Anterior cingulate cortex (tissue), 58 donors: ENCODE measurements at regions not wholly inside any gene's neighbourhood (a gene's known extent, or its start where the extent isn't known, plus 50 kb on each side); places are given as distances from the start of the nearest gene placed in this dataset.
"Not testable (repeated sequence)": the region's sequence is repeated elsewhere in the genome, so short reads cannot be mapped to it uniquely, and the experiment has no call there.

ENCODE experiments used
- DNase-seq, 58 donors: peaks; one replicate each; lab custom pipeline; 2025; lab: John Stamatoyannopoulos, UW

DNA sequence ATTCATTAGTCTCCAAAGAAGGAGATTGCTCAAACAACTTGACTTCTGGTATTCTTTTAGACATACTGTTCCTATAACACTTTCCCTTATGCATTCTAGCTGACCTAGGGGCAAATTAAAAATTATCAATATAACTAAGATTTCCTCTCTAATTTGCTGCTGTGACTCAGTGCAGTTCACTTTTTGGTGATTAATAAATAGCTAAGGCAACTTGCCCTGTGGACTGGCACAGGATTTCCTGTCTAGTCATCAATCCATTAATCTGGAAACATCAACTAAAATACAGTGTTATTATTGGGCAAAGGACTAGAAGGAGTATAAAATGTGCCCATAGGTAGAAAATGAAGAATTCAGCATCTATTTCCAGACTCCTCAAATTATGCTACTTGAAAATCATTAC is 83.5 kb upstream of the SERPINE2 start:
- no peak for DNase-seq

DNA sequence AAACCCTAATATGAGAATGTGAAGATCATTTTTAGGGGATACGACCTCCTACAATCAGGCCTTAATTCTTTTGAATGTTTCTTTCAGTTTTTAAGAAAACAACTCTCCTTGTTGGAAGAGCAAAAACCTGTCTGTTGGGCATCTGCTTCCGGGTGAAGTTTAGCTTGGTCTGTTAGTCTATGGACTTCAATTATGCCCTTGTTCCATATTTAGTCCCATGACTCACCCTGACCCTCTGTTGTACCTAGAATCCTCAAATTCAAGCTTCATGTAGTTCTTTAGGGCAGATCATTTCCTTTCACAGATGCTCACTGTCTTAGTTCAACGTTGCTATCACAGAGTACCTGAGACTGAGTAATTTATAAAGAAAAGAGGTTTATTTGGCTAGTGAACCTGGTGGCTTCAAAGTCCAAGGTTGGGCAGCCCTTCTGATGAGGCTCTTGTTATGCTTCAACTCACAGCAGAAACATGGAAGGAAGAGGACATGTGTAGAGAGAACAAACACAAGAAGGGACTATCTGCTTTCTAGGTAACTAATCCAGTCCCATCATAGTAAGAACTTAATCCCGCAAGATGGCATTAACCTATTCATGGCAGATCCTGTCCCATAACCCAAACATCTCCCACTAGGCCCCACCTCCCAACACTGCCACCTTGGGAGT is 82.5 kb upstream of the SERPINE2 start:
- DNase-seq, result no peak

DNA sequence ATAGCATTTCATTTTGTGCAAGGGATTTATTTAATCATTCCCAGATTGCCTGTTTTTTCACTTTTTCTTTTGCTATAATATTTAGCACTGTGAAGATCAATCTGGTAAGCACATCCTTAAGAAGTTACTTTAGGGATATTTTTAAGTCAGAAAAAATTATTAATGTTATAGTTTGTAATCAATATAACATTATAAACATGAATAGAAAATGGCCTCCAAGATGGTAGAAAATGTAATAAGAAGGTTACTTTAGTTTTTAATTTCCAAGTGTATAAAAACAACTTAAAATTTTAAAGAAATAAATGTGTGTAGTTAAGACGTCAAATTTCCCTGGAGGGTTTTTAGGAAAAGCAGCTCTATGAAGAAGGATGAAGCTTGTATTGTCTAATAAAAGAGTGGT is 81.9 kb upstream of the SERPINE2 start:
- no peak for DNase-seq

DNA sequence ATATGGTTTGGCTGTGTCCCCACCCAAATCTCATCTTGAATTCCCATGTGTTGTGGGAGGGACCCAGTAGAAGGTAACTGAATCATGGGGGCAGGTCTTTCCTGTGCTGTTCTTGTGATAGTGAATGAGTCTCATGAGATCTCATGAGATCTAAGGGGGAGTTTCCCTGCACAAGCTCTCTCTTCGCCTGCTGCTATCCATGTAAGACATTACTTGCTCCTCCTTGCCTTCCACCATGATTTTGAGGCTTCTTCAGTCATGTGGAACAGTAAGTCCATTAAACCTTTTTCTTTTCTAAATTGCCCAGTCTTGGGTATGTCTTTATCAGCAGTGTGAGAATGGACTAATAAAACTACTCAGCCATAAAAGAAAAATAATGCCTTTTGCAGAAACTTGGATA is 80.8 kb upstream of the SERPINE2 start:
- not testable (repeated sequence) for DNase-seq

GRCh38 chr2:224114428-224114827 is 75.3 kb upstream of the SERPINE2 start:
- DNase-seq, result no peak

DNA sequence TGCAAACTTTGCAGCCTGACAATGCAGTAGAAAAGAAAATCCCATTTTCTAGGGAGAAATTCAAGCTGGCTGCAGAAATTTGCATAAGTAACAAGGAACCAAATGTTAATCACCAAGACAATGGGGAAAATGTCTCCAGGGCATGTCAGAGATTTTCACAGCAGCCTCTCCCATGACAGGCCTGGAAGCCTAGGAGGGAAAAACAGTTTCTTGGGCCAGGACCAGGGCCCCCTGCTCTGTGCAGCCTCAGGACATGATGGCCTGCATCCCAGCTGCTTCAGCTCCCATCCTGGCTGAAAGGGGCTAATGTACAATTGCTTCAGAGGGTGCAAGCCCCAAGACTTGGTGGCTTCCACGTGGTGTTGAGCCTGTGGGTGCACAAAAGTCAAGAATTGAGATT is 74.8 kb upstream of the SERPINE2 start:
- not testable (repeated sequence) for DNase-seq

- DNase-seq, result no peak
Observed at GRCh38 chr2:224111576-224111975, 72.5 kb upstream of the SERPINE2 start.

GRCh38 chr2:224110811-224111210 is 71.7 kb upstream of the SERPINE2 start:
- DNase-seq, result no peak

- DNase-seq, result no peak
Observed at GRCh38 chr2:224109751-224110150, 70.7 kb upstream of the SERPINE2 start.

GRCh38 chr2:224106794-224107193 is 67.7 kb upstream of the SERPINE2 start:
- no peak for DNase-seq

GRCh38 chr2:224104668-224105386 is 65.7 kb upstream of the SERPINE2 start:
- DNase-seq, result no peak

DNA sequence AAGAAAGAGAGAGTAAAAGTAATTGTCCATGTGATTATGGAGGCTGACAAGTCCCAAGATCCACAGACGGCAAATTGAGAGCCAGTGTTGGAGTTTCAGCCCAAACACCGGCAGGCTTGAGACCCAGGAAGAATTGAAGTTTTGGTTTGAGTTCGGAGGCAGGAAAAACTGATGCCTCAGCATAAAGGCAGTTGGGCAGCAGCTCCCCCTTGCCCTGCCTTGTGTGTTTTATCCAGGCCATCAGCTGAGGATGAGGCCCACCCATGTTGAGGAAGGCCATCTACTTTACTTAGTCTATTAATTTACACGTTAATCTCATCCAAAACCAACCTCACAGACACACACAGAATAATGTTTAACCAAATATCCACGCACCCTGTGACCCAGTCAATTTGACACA is 64.6 kb upstream of the SERPINE2 start:
- no peak for DNase-seq

- no peak for DNase-seq
Observed at GRCh38 chr2:224102991-224103390, 63.9 kb upstream of the SERPINE2 start.

GRCh38 chr2:224101820-224102630 is 62.9 kb upstream of the SERPINE2 start:
- no peak for DNase-seq

DNA sequence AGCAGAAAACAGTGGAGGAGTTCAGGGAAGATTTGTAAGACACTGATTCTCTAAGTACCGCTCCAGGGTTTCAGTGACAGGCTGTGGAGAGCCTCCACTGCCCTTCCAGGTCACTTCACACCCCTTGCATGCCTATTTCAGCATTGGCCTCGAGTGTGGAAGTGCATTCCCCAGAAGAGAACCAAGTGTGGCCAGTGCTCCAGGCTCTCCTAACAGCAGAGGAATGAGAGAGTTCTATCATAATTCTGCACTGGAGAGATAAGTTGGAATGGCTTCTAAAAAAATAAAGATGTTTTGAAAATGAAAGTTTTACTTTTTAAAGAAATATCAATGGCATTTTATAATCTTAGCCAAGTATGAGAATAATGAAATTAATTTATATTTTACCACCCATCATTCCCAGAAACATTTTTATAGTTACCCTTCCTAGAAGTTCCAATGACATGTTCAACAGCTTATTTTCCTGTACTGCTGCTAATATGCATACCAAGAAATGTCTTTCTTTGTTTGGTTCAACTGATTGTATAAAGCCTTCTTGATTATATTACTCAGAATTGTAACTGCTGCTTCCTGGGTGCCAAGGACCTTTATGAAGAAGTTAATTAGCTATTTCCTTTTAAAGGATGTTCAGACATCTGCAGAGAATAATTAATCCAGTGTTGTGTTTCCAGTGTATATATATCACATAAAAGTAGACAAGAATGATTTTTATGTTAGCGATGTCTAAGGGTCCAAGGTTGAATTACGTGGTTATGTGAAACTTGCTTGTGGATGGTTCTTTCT is 61.0 kb upstream of the SERPINE2 start:
- no peak for DNase-seq

DNA sequence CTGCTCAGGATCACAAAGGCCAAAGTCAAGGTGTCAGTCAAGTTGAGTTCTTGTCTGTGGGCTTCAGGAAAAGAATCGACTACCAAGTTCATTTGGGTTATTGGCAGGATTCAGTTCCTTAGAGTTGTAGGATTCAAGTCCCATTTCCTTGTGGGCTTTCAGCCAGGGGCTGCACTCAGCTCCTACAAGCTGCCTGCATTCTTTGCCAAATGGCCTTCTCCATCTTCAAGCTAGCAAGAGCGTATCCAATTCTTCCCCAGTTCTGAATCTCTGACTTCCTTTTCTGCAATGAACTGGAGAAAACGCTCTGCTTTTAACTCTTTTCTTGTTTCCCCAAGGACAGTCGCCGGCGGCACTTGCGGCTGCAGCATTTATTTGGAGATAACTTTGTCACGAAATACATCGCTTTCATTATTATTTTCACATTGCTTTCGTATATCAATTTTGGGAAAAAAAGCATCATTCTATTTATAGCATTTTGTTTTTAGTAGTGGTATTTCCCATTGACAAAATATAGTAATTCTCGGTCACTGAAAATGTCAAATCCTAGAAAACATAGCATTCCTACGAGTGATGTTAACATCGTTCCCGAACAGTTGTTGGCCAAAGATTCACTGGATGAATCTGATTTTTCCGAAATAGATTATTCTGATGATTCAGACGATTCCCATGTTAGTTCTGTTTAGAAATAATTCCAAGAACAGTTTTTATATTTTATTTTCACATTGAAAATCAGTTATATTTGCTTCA is 59.6 kb upstream of the SERPINE2 start:
- no peak for DNase-seq

- no peak for DNase-seq
Observed at GRCh38 chr2:224094413-224094812, 55.3 kb upstream of the SERPINE2 start.

DNA sequence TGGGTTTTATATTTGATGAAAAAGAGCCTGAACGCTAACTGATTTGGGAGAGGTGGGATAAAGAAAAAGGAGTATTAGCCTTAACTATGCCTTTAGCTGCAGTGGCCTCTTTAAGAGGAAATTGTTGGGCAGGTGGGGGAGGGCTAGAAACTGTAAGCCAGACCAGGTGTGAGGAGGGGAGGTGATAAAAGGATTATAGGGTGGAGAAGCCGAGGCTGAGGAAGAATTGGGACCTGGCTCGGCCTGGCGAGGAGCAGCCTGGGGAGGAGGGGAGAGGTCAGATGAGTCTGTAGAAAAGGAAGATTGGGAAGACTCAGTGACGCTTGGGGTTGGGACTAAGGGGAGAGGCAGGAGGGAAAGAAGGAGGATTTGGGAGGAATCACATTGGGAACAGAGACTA is 52.6 kb upstream of the SERPINE2 start:
- DNase-seq, result not testable (repeated sequence)

DNA sequence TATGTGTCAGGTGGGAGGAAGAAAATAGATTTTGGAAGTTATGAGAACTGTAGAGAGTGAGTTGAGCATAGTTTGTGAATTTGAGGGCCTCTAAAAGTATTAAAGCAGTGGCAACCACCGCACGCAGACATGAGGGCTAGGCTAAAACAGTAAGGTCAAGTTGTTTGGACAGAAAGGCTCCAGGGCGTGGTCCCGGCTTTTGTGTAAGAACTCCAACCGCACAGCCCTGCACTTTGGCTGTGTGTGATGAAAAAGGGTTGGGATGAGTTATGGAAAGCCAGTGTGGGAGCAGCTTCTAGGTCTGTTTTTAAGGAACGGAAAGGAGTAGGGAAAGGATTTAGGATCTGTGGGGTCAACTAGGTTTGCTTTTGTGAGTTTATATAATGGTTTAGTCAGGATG is 50.5 kb upstream of the SERPINE2 start:
- DNase-seq, result not testable (repeated sequence)
